Ascending aorta (tissue), 2 donors: ENCODE measurements at regions not wholly inside any gene's neighbourhood (a gene's known extent, or its start where the extent isn't known, plus 50 kb on each side); places are given as distances from the start of the nearest gene placed in this dataset.

Experiments
- DNase-seq, 2 donors: peaks; one replicate each; pipeline ENCODE4 v3.0.0-alpha.2; 2019; ENCODE audit warnings: low spot score in 2 of 2
- H3K27ac ChIP-seq, 2 donors: fragments of 200-600 bp; sonication (generic); one replicate each; pipeline ENCODE4 v1.5.1; 2016 to 2017; ENCODE audit warnings: mild to moderate bottlenecking in 1 of 2
- H3K27me3 ChIP-seq: fragments of 200-600 bp; sonication (generic); one replicate; pipeline ENCODE4 v1.5.1; 2017
- H3K36me3 ChIP-seq, 2 donors: fragments of 200-600 bp; sonication (generic); one replicate each; pipeline ENCODE4 v1.5.1; 2016
- H3K4me1 ChIP-seq, 2 donors: fragments of 200-600 bp; sonication (generic); one replicate each; pipeline ENCODE4 v1.5.1; 2016 to 2017; ENCODE audit warnings: mild to moderate bottlenecking in 1 of 2
- H3K4me3 ChIP-seq, 2 donors: fragments of 200-600 bp; sonication (generic); one replicate each; pipeline ENCODE4 v1.5.1; 2016 to 2017; ENCODE audit warnings: mild to moderate bottlenecking in 1 of 2
- H3K9me3 ChIP-seq, 2 donors: fragments of 200-600 bp; sonication (generic); one replicate each; pipeline ENCODE4 v1.5.1; 2016
- CTCF ChIP-seq, 3 experiments: fragments of 200-600 bp in 2 of 3; fragments of 450-650 bp in 1 of 3; sonication (generic) in 2 of 3; IDR thresholded peaks; one replicate each; pipeline ENCODE4 v1.5.1; 2016 to 2019; ENCODE audit warnings: antibody characterized with exemption in 3 of 3, mild to moderate bottlenecking in 1 of 3, moderate library complexity in 1 of 3
- intact Hi-C: fragments of 100-400 bp; cut with DNase I; formaldehyde crosslinking; loops from one replicate; pipeline ENCODE4 v1.15.1; 2023

GRCh38 chr3:59469948-59470723 lies 420.3 kb upstream of the CFAP20DC start:
- no peak for TF ChIP-seq CTCF (IDR thresholded peaks at IDR 0.05)
- intact Hi-C loops, result no loop called here
- no peaks in the 10 kb centered on the region for H3K27me3 ChIP-seq
- no peaks in the 10 kb centered on the region for H3K36me3 ChIP-seq
- no peak overlapping the region for H3K4me3 ChIP-seq
- H3K4me1 ChIP-seq, result no peaks in the 10 kb centered on the region
- no peaks in the 10 kb centered on the region for H3K9me3 ChIP-seq
- no peak overlapping the region for H3K27ac ChIP-seq
- DNase-seq, result no peak

- Histone ChIP-seq H3K4me3 (no peak overlapping the region), H3K9me3 (no peaks in the 10 kb centered on the region), H3K27ac (no peak overlapping the region), H3K4me1 (no peaks in the 10 kb centered on the region), H3K36me3 (no peaks in the 10 kb centered on the region), H3K27me3 (no peaks in the 10 kb centered on the region)
- intact Hi-C loops, result no loop called here
- no peak for DNase-seq
- TF ChIP-seq CTCF (IDR thresholded peaks at IDR 0.05), result no peak
Measured at GRCh38 chr3:59467476-59467875, 417.7 kb upstream of the CFAP20DC start.

- DNase-seq, result no peak
- no peak overlapping the region for H3K4me3 ChIP-seq
- H3K36me3 ChIP-seq, result no peaks in the 10 kb centered on the region
- H3K27ac ChIP-seq, result no peak overlapping the region
- no peak for TF ChIP-seq CTCF (IDR thresholded peaks at IDR 0.05)
- no peaks in the 10 kb centered on the region for H3K27me3 ChIP-seq
- no peaks in the 10 kb centered on the region for H3K9me3 ChIP-seq
- intact Hi-C loops, result no loop called here
- no peaks in the 10 kb centered on the region for H3K4me1 ChIP-seq
Measured at GRCh38 chr3:59464187-59464586, 414.4 kb upstream of the CFAP20DC start.

GRCh38 chr3:59463253-59463652 lies 413.4 kb upstream of the CFAP20DC start:
- no peaks in the 10 kb centered on the region for H3K27me3 ChIP-seq
- TF ChIP-seq CTCF (IDR thresholded peaks at IDR 0.05), result no peak
- no peaks in the 10 kb centered on the region for H3K4me1 ChIP-seq
- no peaks in the 10 kb centered on the region for H3K36me3 ChIP-seq
- intact Hi-C loops, result no loop called here
- no peak for DNase-seq
- no peaks in the 10 kb centered on the region for H3K9me3 ChIP-seq
- no peak overlapping the region for H3K27ac ChIP-seq
- no peak overlapping the region for H3K4me3 ChIP-seq

GRCh38 chr3:59460068-59460467 lies 410.2 kb upstream of the CFAP20DC start:
- Histone ChIP-seq H3K4me1 (no peaks in the 10 kb centered on the region), H3K27me3 (no peaks in the 10 kb centered on the region), H3K36me3 (no peaks in the 10 kb centered on the region), H3K9me3 (no peaks in the 10 kb centered on the region), H3K4me3 (no peak overlapping the region), H3K27ac (no peak overlapping the region)
- DNase-seq, result no peak
- intact Hi-C loops, result no loop called here
- no peak for TF ChIP-seq CTCF (IDR thresholded peaks at IDR 0.05)
